Skeletal muscle tissue (tissue), 3 donors: ENCODE measurements at regions not wholly inside any gene's neighbourhood (a gene's known extent, or its start where the extent isn't known, plus 50 kb on each side); places are given as distances from the start of the nearest gene placed in this dataset.

Source experiments
- H3K27ac ChIP-seq: one replicate; pipeline ENCODE4 v1.7.0; 2013; ENCODE audit warnings: mild to moderate bottlenecking, low read depth, low read length, inconsistent platforms
- H3K27me3 ChIP-seq, 3 donors: one replicate each; pipeline ENCODE4 v1.7.0; 2013; ENCODE audit warnings: low read length in 3 of 3; ENCODE audit not compliant: control insufficient read depth in 3 of 3, insufficient read depth in 3 of 3
- H3K36me3 ChIP-seq, 3 donors: one replicate each; pipeline ENCODE4 v1.7.0; 2013; ENCODE audit warnings: low read length in 3 of 3; ENCODE audit not compliant: control insufficient read depth in 3 of 3, insufficient read depth in 3 of 3
- H3K4me1 ChIP-seq, 3 donors: one replicate each; pipeline ENCODE4 v1.7.0; 2013; ENCODE audit warnings: low read length in 3 of 3, mild to moderate bottlenecking in 3 of 3; ENCODE audit not compliant: control insufficient read depth in 3 of 3, insufficient read depth in 3 of 3
- H3K4me3 ChIP-seq, 3 donors: one replicate each; pipeline ENCODE4 v1.7.0; 2013; ENCODE audit warnings: low read length in 3 of 3
- H3K9ac ChIP-seq, 3 donors: one replicate each; pipeline ENCODE4 v1.7.0; 2013; ENCODE audit warnings: low read length in 3 of 3, mild to moderate bottlenecking in 3 of 3, moderate library complexity in 2 of 3, low read depth in 1 of 3
- H3K9me3 ChIP-seq, 3 donors: one replicate each; pipeline ENCODE4 v1.7.0; 2013; ENCODE audit warnings: low read length in 3 of 3; ENCODE audit not compliant: control insufficient read depth in 3 of 3
- donor health status: Osteomylitis.

DNA sequence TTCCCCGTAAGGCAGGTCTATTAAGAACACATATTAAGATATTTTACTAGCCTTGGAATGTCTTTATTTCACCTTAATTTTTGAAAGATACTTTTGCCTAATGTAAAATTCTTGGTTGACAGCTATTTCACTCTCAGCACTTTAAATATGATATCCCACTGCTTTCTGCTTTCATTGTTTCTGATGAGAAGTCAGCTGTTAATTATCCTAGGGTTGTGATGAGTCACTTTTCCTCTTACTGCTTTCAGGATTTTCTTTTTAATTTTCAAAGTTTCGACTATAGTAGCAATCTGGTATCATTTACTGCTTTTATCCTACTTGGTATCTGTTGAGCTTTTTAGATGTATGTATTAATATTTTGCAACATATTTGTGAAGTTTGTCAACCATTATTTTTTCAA is 578.9 kb upstream of the ATP2B1 start:
- no peak overlapping the region for H3K4me3 ChIP-seq

DNA sequence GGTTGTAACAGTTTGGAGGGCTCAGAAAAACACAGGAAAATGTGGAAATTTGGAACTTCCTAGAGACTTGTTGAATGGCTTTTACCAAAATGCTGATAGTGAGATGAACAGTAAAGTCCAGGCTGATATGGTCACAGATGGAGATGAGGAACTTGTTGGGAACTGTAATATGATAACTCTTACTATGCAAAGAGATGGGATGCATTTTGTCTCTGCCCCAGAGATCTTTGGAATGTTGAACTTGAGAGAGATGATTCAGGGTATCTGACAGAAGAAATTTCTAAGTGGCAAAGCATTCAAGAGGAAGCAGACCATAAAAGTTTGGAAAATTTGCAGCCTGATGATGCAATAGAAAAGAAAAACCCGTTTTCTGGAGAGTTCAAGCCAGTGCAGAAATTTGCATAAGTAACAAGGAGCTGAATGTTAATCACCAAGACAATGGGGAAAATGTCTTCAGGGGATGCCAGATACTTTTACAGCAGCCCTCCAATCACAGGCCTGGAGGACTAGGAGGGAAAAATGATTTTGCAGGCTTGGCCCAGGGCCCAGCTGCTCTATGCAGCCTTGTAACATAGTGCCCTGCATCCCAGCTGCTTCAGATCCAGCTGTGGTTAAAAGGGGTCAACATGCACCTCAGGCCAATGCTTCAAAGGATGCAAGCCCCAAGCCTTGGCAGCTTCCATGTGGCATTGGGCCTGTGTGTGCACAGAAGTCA is 572.7 kb upstream of the ATP2B1 start:
- Histone ChIP-seq H3K27ac (no peak overlapping the region), H3K4me1 (no peaks in the 10 kb centered on the region), H3K27me3 (no peaks in the 10 kb centered on the region), H3K4me3 (no peak overlapping the region), H3K9me3 (peaks cover 0 to 5% (median 4%) of the 10 kb centered on the region in 3 donors), H3K36me3 (no peaks in the 10 kb centered on the region), H3K9ac (no peak overlapping the region)

More for the DNA sequence above, 578.9 kb upstream of the ATP2B1 start:
- peaks cover 0 to 4% (median 0%) of the 10 kb centered on the region in 3 donors for H3K9me3 ChIP-seq
- H3K4me1 ChIP-seq, result peaks cover 0 to 3% (median 0%) of the 10 kb centered on the region in 3 donors
- no peaks in the 10 kb centered on the region for H3K27me3 ChIP-seq
- no peak overlapping the region for H3K27ac ChIP-seq
- no peak overlapping the region for H3K9ac ChIP-seq
- no peaks in the 10 kb centered on the region for H3K36me3 ChIP-seq

GRCh38 chr12:90280564-90281058 is 572.0 kb upstream of the ATP2B1 start:
- Histone ChIP-seq H3K4me3 (no peak overlapping the region), H3K9ac (no peak overlapping the region), H3K9me3 (peaks cover 0 to 5% (median 4%) of the 10 kb centered on the region in 3 donors), H3K36me3 (no peaks in the 10 kb centered on the region), H3K27me3 (no peaks in the 10 kb centered on the region), H3K27ac (no peak overlapping the region), H3K4me1 (no peaks in the 10 kb centered on the region)

DNA sequence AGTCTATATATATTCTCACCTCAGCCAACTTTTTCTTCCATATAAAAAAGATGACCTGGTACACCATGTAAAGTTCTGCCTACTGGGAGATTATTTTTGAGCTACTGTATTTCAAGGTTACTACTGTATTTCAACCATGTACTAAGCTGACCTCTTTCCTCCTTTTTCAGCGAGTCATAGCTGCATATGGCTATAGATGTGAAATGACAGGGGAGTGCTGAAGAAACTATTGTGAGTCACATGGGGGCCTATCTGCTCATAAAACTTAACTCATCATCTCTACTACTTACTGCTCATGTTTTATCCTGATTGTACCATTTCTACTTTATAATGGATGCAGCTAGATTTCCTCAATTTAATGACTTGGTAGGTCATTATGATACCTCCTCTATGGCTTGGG is 571.4 kb upstream of the ATP2B1 start:
- Histone ChIP-seq H3K4me1 (no peaks in the 10 kb centered on the region), H3K9ac (no peak overlapping the region), H3K27me3 (no peaks in the 10 kb centered on the region), H3K9me3 (peaks cover 0 to 5% (median 4%) of the 10 kb centered on the region in 3 donors), H3K27ac (no peak overlapping the region), H3K4me3 (no peak overlapping the region), H3K36me3 (no peaks in the 10 kb centered on the region)

DNA sequence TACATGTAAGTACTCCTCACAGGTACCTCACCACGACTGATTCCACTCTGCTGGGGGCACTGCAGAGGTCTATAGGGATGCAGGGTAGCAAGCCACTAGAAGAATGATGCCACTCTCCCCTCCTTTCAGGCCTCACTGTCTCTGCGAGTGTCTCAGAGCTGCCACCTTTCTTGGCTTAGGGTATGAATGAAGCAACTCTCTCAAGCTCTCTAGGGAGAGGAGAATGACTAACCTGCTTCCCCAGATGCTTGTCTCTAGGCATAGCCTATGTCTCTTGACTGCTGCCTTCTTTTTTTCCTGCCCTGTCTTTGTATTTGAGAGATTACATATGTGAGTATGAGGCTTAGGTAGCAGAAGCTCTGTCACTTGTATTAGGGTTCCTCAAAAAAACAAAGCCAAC is 566.5 kb upstream of the ATP2B1 start:
- Histone ChIP-seq H3K9me3 (no peaks in the 10 kb centered on the region), H3K4me1 (no peaks in the 10 kb centered on the region), H3K27ac (no peak overlapping the region), H3K4me3 (no peak overlapping the region), H3K27me3 (no peaks in the 10 kb centered on the region), H3K36me3 (no peaks in the 10 kb centered on the region), H3K9ac (no peak overlapping the region)

GRCh38 chr12:90274407-90274806 is 565.8 kb upstream of the ATP2B1 start:
- Histone ChIP-seq H3K4me1 (no peaks in the 10 kb centered on the region), H3K36me3 (no peaks in the 10 kb centered on the region), H3K27me3 (no peaks in the 10 kb centered on the region), H3K27ac (no peak overlapping the region), H3K9me3 (no peaks in the 10 kb centered on the region), H3K4me3 (no peak overlapping the region), H3K9ac (no peak overlapping the region)

DNA sequence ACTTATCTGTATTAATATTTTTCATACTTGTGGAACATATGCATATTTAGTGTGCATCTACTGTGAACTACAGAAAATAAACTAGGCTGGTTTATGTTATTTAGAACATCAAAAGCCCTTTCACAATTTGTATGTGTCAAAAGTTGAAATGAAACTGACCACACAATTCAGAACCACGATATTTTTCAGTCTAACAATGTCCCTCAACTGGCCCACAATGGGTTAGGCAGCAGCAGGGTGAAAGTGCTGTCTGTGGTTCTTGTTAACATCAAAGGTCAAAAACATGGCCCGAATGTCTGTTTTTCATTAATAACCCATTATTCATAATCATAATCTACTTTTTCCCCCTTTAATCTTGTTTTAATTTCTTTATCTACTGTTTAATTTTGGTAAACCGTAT is 559.9 kb upstream of the ATP2B1 start:
- Histone ChIP-seq H3K9me3 (no peaks in the 10 kb centered on the region), H3K27ac (no peak overlapping the region), H3K36me3 (no peaks in the 10 kb centered on the region), H3K27me3 (no peaks in the 10 kb centered on the region), H3K4me1 (no peaks in the 10 kb centered on the region), H3K9ac (no peak overlapping the region), H3K4me3 (no peak overlapping the region)

DNA sequence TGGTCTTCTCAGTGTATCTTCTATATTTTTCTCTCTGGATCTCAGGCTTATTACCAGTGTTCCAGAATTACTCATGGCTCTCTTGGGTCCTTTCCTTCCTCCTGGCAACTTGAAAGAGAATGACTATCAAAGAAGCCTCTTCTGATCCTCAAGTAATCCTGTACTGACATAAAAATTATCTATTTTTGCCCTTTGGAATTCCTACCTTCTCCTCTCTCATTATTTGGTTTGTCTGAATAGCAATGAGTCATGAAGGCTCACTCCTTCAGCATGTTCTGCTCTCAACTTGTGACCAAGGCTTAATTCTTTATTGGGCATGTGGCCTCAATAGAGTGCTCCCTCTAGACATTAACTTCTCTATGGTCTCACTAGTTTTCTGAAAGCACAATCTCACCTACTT is 553.6 kb upstream of the ATP2B1 start:
- Histone ChIP-seq H3K36me3 (no peaks in the 10 kb centered on the region), H3K27ac (no peak overlapping the region), H3K9me3 (no peaks in the 10 kb centered on the region), H3K4me3 (no peak overlapping the region), H3K27me3 (no peaks in the 10 kb centered on the region), H3K9ac (no peak overlapping the region), H3K4me1 (peaks cover 0 to 7% (median 0%) of the 10 kb centered on the region in 3 donors)

GRCh38 chr12:90261283-90261682 is 552.6 kb upstream of the ATP2B1 start:
- no peak overlapping the region for H3K9ac ChIP-seq
- no peaks in the 10 kb centered on the region for H3K27me3 ChIP-seq
- peaks cover 0 to 7% (median 0%) of the 10 kb centered on the region in 3 donors for H3K4me1 ChIP-seq
- no peak overlapping the region for H3K27ac ChIP-seq
- H3K36me3 ChIP-seq, result no peaks in the 10 kb centered on the region
- H3K4me3 ChIP-seq, result no peak overlapping the region
- no peaks in the 10 kb centered on the region for H3K9me3 ChIP-seq

DNA sequence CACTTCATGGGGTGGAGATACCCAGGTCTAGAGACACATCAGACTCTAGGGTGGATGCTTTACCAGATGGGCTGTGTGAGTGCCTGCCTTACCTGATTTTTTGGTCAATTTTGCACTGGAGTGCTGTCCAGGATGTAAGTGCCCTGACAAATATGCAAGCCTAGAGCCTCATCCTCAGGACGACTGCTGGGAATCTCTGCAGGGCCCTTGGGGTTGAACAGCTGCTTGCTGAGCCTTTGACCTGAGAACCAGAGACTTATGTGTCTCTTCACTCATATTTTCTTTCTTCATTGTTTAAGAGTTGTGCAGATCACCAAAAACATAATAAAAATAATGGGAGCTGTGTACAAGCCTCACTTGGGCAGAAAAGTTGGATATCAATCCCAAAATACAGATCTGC is 551.5 kb upstream of the ATP2B1 start:
- peaks cover 0 to 7% (median 0%) of the 10 kb centered on the region in 3 donors for H3K4me1 ChIP-seq
- H3K36me3 ChIP-seq, result no peaks in the 10 kb centered on the region
- no peak overlapping the region for H3K9ac ChIP-seq
- no peak overlapping the region for H3K27ac ChIP-seq
- no peaks in the 10 kb centered on the region for H3K27me3 ChIP-seq
- no peaks in the 10 kb centered on the region for H3K9me3 ChIP-seq
- no peak overlapping the region for H3K4me3 ChIP-seq
